GM12878 (cell line): ENCODE measurements at regions not wholly inside any gene's neighbourhood (a gene's known extent, or its start where the extent isn't known, plus 50 kb on each side); places are given as distances from the start of the nearest gene placed in this dataset.

ENCODE experiments used
- CTCF ChIP-seq, 3 experiments: IDR thresholded peaks in 2 of 3; conservative IDR thresholded peaks in 1 of 3; 2 replicates each; pipeline ENCODE4 v1.5.1; 2011; ENCODE audit warnings: low read depth in 3 of 3, low read length in 3 of 3, mild to moderate bottlenecking in 3 of 3, control low read depth in 2 of 3, moderate library complexity in 2 of 3, inconsistent platforms in 1 of 3, mixed read lengths in 1 of 3; ENCODE audit not compliant: control insufficient read depth in 2 of 3, insufficient read depth in 1 of 3; ENCODE audit errors: extremely low read depth in 1 of 3
- EP300 ChIP-seq, 2 experiments: fragments of 150-350 bp in 1 of 2; IDR thresholded peaks; 2 replicates each; pipeline ENCODE4 v1.6.1; 2011 to 2012; ENCODE audit warnings: low read depth in 2 of 2, low read length in 2 of 2, borderline replicate concordance in 1 of 2, improper control_type of control experiment in 1 of 2, inconsistent platforms in 1 of 2; ENCODE audit not compliant: control insufficient read depth in 1 of 2
- EZH2 ChIP-seq: IDR thresholded peaks from 2 replicates; pipeline ENCODE4 v1.6.1; 2012; ENCODE audit warnings: low read depth, mild to moderate bottlenecking, control low read depth, inconsistent platforms, low read length, borderline replicate concordance; ENCODE audit not compliant: control insufficient read depth
- HDGF ChIP-seq: fragments of 450-650 bp; IDR thresholded peaks from 2 replicates; pipeline ENCODE4 v1.6.1; 2016; ENCODE audit warnings: antibody characterized with exemption
- POLR2A ChIP-seq: IDR thresholded peaks from 2 replicates; pipeline ENCODE4 v1.6.1; 2011; ENCODE audit warnings: low read depth, mild to moderate bottlenecking, low read length
- TARDBP ChIP-seq: IDR thresholded peaks from 2 replicates; pipeline ENCODE4 v1.6.1; 2016; ENCODE audit warnings: borderline replicate concordance

- TF ChIP-seq HDGF (no peak), TARDBP (no peak), EZH2 (no peak), EP300 (IDR thresholded peaks at IDR 0.05; ENCODE audit: borderline replicate concordance in 1 of 2, control insufficient read depth in 1 of 2, low read depth in 2 of 2, low read length in 2 of 2) (no peak), CTCF (IDR thresholded peaks at IDR 0.05 in 2 of 3, conservative IDR thresholded peaks at IDR 0.05 in 1 of 3; ENCODE audit: control insufficient read depth in 2 of 3, extremely low read depth in 1 of 3, insufficient read depth in 1 of 3, low read depth in 3 of 3, low read length in 3 of 3) (no peak), POLR2A (no peak)
Observed at GRCh38 chr18:71189581-71189980, 900.7 kb downstream of the SOCS6 start.
